Endothelial cell (in vitro differentiated cells): ENCODE measurements at regions not wholly inside any gene's neighbourhood (a gene's known extent, or its start where the extent isn't known, plus 50 kb on each side); places are given as distances from the start of the nearest gene placed in this dataset.

Source experiments
- DNase-seq: peaks from one replicate; pipeline ENCODE4 v3.0.0; 2021; ENCODE audit warnings: low spot score
- H3K27ac Mint-ChIP-seq: one replicate; pipeline ENCODE4 v1.8.0; 2021; ENCODE audit warnings: mixed read lengths, inconsistent platforms; ENCODE audit not compliant: unreplicated experiment
- H3K27me3 Mint-ChIP-seq: one replicate; pipeline ENCODE4 v1.8.0; 2021; ENCODE audit warnings: mild to moderate bottlenecking, moderate library complexity, mixed read lengths, inconsistent platforms; ENCODE audit not compliant: unreplicated experiment
- H3K36me3 Mint-ChIP-seq: one replicate; pipeline ENCODE4 v1.8.0; 2021; ENCODE audit warnings: mild to moderate bottlenecking, low read depth, mixed read lengths, inconsistent platforms; ENCODE audit not compliant: unreplicated experiment
- H3K4me1 Mint-ChIP-seq: one replicate; pipeline ENCODE4 v1.8.0; 2021; ENCODE audit warnings: mild to moderate bottlenecking, mixed read lengths, inconsistent platforms; ENCODE audit not compliant: unreplicated experiment
- H3K4me3 Mint-ChIP-seq: one replicate; pipeline ENCODE4 v1.8.0; 2021; ENCODE audit warnings: mild to moderate bottlenecking, mixed read lengths, inconsistent platforms; ENCODE audit not compliant: unreplicated experiment
- H3K9me3 Mint-ChIP-seq: one replicate; pipeline ENCODE4 v1.8.0; 2021; ENCODE audit warnings: mixed read lengths, inconsistent platforms; ENCODE audit not compliant: unreplicated experiment
- TF ChIP-seq, protein P1 (sequence below): fragments of 200-600 bp; sonication (generic); IDR thresholded peaks from one replicate; pipeline ENCODE4 v1.5.0; 2021; ENCODE audit warnings: antibody characterized with exemption; ENCODE audit not compliant: unreplicated experiment

DNA sequence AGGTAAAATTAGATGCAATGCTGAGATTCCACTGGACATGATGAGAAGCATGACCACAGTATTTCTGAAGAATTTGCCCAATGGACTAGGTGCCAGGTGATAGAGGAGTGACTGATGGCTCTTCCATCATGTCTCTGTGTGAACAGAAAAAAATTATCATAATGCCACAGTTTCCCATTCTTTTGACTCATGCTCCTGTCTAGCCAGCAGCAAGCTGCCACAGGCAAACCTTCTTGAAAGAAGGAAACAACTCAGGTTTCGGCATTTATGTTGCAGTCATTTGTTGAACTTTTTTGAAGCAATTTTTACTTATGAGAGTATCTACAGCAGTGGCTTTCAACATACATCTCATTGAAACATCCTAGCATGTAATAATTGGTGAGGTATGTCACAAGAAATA is 284.8 kb upstream of the CD180 start:
- Mint-ChIP-seq H3K36me3 (no peaks in the 10 kb centered on the region), H3K27ac (no peak overlapping the region), H3K27me3 (no peaks in the 10 kb centered on the region), H3K9me3 (no peaks in the 10 kb centered on the region), H3K4me1 (no peaks in the 10 kb centered on the region), H3K4me3 (no peak overlapping the region)
- TF ChIP-seq, protein P1, sequence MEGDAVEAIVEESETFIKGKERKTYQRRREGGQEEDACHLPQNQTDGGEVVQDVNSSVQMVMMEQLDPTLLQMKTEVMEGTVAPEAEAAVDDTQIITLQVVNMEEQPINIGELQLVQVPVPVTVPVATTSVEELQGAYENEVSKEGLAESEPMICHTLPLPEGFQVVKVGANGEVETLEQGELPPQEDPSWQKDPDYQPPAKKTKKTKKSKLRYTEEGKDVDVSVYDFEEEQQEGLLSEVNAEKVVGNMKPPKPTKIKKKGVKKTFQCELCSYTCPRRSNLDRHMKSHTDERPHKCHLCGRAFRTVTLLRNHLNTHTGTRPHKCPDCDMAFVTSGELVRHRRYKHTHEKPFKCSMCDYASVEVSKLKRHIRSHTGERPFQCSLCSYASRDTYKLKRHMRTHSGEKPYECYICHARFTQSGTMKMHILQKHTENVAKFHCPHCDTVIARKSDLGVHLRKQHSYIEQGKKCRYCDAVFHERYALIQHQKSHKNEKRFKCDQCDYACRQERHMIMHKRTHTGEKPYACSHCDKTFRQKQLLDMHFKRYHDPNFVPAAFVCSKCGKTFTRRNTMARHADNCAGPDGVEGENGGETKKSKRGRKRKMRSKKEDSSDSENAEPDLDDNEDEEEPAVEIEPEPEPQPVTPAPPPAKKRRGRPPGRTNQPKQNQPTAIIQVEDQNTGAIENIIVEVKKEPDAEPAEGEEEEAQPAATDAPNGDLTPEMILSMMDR: no peak
- DNase-seq: no peak

DNA sequence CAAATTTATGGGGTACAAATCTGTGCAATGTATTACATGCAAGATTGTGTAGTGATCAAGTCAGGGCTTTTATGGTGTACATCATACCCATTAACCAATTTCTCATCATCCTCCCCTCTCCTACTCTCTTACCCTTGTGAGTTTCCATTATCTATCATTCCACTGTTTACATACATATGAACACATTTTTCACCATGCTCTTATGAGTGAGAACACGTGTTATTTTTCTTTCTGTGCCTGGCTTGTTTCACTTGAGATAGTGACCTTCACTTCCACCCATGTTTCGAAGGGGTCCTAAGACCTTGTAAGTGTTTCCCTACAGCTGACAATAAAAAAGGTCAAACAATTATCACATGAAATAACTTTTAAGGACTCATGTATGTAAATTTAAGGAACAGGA is 281.7 kb upstream of the CD180 start:
- no peaks in the 10 kb centered on the region for H3K36me3 Mint-ChIP-seq
- no peaks in the 10 kb centered on the region for H3K4me1 Mint-ChIP-seq
- H3K4me3 Mint-ChIP-seq: no peak overlapping the region
- TF ChIP-seq, protein P1: no peak
- no peak for DNase-seq
- H3K27ac Mint-ChIP-seq: no peak overlapping the region
- no peaks in the 10 kb centered on the region for H3K9me3 Mint-ChIP-seq
- no peaks in the 10 kb centered on the region for H3K27me3 Mint-ChIP-seq

DNA sequence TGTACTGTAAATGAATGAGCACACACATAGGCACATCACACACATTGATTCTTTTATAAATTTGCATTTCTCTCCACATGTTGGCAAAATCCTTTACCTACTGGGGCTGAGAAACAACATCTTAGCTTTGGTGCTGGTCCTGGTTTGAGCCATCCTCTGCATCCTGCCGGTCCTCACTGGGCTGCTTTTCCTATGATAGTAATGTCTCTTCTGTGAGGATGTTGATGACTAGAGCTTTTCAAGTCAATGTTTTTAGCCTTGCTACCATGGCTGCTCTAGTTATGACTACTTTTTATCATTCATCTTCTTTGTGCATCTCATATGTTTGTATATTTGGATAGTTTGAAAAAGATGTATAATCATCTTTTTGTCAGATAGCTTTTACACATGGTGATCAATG is 280.4 kb upstream of the CD180 start:
- Mint-ChIP-seq H3K27ac (no peak overlapping the region), H3K4me3 (no peak overlapping the region), H3K27me3 (no peaks in the 10 kb centered on the region), H3K36me3 (no peaks in the 10 kb centered on the region), H3K9me3 (no peaks in the 10 kb centered on the region), H3K4me1 (no peaks in the 10 kb centered on the region)
- DNase-seq: no peak
- TF ChIP-seq, protein P1: no peak

DNA sequence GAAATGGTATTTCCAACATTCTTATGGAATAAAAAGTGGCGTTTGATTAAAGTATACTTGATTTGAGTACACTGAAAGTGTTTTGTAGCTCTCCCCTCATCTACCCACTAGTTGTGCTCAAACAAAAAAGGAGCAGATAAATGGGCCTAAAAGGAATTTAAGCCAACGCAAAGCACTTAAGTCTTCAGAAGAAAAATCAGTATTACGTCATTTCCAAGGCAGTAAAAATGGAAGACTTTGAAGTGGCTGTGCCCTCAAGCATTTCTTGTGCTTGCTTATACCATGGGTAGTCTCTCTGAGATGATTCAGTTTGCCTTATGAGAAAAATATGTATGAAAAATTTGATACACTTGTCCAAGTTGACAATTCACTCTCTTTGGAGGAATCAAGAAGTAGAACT is 279.9 kb upstream of the CD180 start:
- TF ChIP-seq, protein P1: no peak
- DNase-seq: no peak
- no peak overlapping the region for H3K4me3 Mint-ChIP-seq
- no peaks in the 10 kb centered on the region for H3K4me1 Mint-ChIP-seq
- no peaks in the 10 kb centered on the region for H3K27me3 Mint-ChIP-seq
- H3K36me3 Mint-ChIP-seq: no peaks in the 10 kb centered on the region
- no peaks in the 10 kb centered on the region for H3K9me3 Mint-ChIP-seq
- no peak overlapping the region for H3K27ac Mint-ChIP-seq

DNA sequence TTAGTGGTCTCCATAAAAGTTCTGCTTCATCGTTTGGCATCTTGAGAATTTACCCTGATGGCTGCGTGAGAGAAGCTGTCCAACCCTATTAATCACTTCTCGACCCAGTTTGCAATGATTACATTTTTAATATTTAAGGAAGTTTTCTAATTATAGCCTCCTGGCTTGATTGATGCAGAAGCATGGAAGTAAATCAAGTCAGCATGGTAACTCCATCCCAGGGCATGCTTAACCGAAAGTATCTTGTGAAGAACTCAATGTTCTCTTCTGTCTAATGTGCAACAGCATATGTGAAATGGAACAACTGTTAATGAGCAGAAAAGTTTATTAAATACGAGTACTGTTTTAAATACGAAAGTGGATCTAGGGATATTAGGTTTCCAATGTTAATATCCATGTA is 278.9 kb upstream of the CD180 start:
- no peak overlapping the region for H3K27ac Mint-ChIP-seq
- H3K27me3 Mint-ChIP-seq: no peaks in the 10 kb centered on the region
- no peaks in the 10 kb centered on the region for H3K4me1 Mint-ChIP-seq
- TF ChIP-seq, protein P1: no peak
- H3K36me3 Mint-ChIP-seq: no peaks in the 10 kb centered on the region
- no peaks in the 10 kb centered on the region for H3K9me3 Mint-ChIP-seq
- DNase-seq: no peak
- no peak overlapping the region for H3K4me3 Mint-ChIP-seq
